NCI-H2107 (cell line): ENCODE measurements at regions not wholly inside any gene's neighbourhood (a gene's known extent, or its start where the extent isn't known, plus 50 kb on each side); places are given as distances from the start of the nearest gene placed in this dataset.

Source experiments
- DNase-seq: peaks from one replicate; lab custom pipeline; 2025; lab: John Stamatoyannopoulos, UW

DNA sequence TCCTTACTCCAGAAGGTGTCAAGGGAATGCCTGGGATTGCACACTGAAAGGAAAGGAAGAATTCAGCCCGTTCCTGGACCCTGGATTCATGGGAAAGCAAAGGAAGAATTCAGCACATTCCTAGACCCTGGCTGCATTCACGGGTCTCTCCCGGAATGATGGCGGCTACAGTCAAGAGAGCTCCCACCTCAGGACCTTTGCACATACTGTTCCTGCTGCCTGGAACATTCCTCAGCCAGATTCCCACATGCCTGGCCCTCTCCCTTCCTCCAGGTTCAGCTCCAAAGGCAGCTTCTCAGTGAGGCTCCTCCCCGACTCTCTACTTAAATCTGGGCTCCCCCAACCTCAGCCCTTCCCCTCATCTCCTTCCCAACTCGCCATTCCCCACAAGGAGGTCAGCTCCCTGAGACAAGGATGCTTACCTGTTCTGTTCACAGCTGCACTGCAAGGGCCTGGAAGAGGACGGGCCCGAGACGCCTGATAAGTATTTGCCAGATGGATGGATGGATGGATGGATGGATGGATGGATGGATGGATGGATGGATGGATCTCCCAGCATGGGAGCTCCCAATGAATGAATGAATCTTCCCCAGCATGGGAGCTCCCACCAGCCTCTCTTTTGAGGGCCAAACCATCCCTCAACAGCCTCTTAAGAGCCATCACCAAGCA is 77.4 kb downstream of the NCOR2 start:
- DNase-seq = no peak

DNA sequence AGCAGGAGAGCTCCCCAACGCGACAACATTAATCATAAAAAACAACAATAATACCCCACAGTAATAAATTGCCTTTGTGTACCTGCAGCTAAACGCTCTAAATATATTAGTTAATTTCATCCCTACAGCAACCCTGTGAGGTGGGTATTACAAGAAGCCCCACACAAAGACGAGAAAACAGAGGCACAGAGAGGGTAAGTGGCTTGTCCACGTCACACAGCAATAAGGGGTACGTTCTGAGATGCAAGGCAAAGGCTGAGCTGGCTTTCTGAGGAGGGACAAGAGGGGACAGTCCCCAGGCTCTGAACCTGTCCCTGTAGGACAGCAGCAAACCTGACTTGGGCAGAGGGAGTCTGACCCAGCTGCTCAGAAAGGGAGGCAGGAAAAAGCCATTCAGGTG is 78.2 kb downstream of the NCOR2 start:
- no peak for DNase-seq

DNA sequence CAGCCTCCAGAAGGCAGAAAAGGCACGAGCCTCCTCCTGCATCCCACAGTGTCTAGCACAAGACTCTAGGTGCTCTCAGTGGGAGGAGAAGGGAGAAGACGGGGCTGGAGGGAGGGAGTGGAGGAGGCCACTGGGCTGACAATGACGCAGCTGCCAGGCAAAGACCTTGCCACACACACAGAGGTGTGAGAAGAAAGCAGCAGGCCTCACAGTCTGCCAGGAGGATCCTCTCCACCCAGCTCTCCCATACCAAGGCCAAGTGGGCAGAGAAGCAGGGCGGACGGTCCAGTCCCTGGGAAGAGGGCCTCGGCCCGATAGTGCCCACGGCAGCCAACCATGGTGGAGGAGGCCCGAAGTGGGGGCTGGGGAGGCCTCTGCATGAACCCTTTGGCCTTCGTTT is 78.9 kb downstream of the NCOR2 start:
- no peak for DNase-seq

DNA sequence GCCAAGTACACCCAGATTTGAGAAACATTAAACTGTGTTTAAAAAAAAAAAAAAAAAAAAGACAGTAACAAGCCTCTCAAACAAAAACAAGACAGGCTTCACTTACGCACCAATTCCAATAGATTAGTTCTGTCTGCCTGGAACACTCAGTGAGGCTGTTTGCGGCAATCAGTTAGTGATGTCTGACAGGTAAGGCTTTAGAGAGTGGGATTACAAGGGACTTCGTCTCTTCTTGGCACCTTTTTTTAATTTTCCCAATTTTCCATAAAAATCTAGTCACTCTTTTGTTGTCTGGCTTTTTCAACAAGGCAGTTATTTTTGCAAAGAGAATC is 79.6 kb downstream of the NCOR2 start:
- DNase-seq = no peak

DNA sequence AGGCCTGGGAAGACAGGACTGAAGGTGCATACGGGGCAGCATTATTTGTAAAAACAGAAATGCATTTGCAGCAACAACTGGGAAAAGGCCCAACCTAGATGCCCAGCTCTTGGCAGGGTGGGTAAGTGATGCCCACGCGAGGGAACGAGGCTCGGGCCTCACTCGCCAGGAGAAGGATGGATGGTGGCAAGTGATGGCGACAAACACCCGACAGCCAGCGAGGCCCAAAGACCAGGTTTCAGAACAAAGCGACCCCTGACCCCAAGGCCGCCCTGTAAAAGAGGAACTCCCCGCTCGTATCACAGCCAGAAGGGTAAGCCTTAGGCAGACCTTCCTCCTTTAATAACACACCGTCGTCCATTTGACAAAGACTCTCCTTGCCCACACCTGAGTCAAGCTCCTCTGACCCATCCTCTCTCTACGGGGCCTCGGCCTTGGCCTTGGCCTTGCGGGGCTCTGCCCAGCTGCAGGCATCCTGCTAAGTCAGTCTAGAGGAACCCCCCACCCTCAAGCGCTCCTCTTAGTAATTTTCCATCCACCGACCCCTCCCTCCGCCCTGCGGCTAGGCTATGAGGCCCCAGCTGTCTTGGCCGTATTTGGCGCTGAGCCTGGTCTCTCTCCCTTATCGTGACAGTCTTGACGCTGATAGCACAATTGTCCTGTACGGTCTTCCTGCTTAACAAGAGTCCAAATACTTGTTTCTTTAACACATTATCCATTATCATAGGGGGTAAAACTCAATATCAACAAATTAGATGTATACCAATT is 80.2 kb downstream of the NCOR2 start:
- DNase-seq = no peak

DNA sequence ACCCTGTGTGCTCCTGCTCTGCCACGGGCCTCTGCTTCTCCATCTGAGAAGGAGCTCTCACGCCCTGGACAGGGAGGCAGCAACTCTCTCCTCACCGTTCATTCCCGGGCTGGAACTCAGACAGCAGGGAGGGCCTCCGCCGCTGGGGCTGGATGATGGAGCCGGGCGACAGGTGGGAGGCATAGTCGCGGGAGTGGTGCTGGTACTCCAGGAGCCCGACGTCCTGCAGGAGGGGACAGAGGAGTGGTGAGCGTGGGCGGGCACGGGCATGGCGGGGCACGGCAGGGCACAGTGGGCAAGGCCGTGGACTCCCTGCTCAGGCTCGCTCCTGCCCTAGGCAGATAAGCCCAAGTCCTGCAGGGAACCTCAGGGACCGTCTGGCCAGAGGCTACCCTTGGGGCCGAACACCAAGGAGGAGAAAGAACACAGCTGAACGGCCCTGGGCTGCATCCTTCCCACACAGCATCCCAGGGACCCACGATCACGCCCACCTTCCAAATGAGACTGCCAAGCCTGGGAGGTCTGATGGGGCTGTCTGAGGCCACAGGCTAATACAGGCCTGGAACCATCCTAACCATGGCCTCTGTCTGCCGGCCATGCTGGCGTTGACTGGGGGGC is 81.0 kb downstream of the NCOR2 start:
- no peak for DNase-seq

DNA sequence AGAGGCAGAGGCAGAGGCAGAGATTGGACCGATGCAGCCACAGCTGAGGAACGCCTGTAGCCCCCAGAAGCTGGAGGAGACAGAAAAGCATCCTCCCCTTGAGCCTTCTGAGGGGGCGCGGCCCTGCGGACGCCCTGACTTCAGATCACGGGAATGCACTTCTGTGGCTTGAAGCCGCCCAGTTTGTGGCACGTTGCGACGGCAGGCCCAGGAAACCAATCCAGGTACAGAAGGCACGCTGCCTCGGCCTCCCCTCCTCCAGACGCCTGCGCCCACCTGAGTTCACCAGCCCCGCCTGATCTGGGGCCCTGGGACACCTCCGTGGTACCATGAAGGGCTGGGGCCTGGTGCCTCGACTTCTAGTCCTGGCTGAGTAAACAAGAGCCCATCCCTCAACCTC is 82.0 kb downstream of the NCOR2 start:
- DNase-seq = no peak

DNA sequence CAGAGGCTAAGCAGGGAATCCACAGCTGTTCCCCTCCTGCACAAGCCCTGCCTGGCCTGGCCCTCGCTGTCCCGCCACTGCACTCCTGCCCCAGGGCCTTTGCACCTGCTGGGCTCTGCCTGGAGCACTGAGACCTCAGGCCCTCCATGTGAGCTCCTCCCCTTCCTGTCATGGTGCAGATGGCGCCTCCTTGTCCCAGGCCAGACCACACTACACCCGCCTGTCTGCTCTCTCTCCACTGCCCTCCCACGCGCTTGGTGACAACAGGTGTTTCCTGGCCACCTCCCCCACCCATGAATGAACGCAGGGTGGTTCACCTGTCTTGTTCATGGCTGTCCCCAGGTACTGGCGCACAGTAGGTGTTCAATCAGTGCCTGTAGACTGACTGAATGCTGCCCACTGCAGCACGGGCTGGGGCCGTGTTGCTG is 82.9 kb downstream of the NCOR2 start:
- no peak for DNase-seq

DNA sequence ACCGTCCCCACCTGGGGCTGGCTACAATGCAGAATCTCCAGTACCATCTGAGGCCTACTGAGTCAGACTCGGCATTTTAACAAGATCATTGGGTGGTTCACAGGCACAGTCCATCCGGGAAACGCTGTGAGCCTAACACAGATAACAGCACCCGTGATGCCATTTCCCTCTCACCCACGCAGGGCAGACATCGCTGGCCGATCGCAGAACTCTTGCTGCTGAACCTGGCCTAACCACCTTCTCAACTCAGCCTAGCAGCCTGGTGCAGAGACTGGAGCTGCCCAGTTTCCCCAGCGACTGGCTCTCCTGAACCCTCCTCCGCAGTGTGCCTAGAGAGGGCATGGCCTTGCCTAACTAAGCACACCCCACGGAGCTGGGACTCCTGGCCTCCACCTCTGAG is 83.3 kb downstream of the NCOR2 start:
- DNase-seq = no peak

DNA sequence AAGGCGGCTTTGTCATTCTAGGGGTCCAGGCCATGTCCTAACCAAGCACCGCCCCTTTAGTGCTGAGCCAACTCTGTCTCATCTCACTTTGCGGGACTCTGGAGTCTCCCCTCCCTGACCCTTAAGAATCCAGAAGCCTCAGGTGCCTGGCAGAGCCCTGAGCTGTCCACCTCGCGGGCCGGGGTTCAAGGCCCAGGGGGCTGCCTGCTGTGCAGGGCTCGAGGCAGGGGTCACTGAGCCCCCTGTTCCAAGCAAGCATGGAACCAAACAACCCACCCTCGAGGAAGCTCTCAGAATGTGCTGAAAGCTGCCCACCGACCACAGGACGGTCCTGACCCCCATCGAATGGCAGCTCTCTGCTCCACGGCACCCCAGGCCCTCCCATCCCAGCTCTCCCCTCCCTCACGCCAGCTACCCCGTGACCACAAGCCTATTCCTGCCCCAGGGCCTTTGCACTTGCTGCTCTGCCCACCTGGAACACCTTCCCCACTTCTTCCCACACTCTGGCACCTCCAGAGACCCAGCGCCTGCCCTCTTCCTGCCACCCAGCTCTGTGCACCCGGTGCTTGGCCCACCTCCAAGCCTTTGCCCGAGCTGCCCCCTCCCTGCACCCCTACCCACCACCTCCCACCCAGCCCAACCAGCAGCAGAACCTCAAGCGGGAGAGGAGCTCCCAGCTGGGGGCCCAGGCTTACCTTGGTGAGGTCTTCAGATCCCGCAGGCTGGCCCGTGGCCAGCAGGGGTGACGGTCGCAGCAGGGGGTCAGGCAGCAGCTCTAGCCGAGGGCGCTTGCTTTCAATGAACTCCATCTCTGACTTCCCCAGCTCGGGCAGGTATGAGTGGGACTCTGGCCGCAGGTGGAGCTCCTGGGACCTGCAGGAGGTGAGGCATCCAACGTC is 84.3 kb downstream of the NCOR2 start:
- DNase-seq = no peak

DNA sequence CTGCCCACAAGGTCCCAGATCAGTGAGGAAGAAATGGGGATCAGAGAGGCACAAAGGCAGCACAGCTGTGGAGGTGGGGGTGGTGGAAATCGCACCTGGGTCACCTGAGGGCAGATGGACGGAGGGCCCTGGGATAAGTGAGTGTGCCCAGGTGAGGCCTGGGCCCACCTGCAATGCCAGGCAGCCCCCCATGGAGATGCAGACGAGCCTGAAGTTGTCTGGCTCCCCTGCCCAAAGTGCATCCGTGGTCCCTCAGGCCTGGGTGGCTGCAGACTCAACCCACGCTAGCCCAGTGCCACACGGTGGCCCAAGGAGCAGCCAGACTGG is 84.9 kb downstream of the NCOR2 start:
- DNase-seq = no peak

DNA sequence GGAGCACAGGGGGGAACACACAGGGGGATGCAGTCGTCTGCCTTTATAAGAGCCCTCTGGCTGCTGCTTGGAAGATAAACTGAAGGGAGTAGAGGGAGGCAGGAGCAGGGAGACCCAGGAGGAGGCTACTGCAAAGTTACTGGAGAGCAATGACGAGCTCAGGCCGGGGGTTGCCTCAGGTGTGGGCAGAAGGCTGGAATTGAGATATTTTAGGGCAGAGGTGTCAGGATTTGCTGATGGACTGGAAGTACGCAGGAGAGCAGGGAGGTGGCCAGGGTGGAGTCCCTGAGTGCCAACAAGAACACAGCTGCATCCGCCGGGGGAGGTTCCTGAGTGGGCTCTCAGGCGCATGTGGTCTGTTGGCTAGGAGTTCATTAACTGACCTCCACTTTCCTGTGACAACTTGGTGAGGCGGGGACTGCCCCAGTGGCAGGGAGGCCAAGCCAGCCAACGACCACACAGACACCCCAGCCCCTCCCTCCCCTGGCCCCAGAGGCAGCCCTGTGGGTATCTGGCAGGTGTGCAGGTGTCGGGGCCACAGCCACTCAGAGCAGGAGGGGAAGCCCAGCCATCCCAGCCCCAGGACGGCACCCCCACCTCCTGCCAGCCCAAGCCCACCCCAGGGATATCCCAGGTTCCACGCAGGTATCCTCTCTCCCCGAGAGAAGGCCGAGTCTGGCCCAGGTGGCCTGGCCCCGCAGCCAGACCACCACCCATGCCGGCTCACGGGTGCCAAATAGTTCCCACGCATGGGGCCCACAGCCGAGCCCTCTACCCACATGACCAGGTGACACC is 85.4 kb downstream of the NCOR2 start:
- no peak for DNase-seq

DNA sequence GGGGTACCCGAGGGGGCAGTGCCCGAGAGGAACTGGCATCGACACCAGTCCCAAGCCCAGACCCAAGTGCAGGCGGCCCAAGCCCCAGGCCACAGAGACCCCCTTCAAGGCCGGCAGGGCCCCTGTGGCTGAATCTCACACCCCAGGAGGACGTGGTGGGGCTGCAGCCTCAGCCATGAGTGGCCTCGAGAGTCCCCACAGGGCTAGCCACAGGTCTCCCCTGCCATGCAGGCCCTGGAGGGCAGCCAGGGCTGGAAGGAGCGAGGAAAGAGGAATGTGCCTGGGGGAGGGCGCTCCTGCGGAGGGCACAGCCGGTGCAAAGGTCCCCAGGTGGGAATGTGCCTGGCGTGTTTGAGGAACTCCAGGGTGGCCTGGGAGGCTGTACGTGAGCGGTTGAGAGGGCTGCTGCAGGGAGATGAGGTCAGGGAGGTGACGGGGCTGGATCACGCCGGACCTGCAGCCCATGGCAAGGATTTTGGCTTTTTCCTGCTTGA is 86.1 kb downstream of the NCOR2 start:
- no peak for DNase-seq

DNA sequence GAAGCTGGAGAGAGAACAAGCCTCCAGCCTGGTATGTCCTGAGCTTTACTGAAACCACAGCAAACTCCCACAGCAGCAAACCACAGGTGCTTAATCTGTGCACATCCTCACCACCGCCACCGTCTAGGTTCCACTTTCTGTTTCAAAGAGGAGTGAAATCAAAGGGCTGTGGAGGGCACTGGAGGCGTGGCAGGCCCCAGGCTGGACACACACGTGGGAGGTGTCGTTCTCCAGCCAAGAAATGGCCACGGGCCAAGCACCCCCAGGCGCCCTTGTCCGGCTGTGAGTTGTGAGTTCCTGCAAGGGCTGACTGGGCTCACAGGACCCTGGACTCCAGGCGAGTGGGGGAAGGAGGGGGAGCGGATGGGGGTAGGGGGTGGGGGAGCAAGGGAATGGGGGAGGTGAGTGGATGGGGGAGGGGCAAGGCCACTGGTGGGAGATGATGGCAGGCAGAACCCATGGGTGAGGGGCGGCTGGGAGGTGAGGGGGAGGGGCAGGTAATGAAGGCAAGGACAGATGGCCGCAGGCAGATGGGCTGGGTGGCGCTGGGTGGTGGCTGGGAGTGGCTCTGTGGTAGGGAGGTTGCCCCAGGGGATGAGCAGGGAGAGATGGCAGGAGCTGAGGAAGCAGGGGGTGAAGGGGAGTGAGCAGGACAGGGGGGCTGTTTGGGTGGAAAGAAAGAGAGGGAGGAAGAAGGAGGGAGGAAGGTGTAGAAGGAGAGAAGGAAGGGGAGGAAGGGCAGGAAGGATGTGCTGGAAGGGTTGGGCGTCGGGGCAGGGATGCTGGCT is 86.7 kb downstream of the NCOR2 start:
- no peak for DNase-seq

DNA sequence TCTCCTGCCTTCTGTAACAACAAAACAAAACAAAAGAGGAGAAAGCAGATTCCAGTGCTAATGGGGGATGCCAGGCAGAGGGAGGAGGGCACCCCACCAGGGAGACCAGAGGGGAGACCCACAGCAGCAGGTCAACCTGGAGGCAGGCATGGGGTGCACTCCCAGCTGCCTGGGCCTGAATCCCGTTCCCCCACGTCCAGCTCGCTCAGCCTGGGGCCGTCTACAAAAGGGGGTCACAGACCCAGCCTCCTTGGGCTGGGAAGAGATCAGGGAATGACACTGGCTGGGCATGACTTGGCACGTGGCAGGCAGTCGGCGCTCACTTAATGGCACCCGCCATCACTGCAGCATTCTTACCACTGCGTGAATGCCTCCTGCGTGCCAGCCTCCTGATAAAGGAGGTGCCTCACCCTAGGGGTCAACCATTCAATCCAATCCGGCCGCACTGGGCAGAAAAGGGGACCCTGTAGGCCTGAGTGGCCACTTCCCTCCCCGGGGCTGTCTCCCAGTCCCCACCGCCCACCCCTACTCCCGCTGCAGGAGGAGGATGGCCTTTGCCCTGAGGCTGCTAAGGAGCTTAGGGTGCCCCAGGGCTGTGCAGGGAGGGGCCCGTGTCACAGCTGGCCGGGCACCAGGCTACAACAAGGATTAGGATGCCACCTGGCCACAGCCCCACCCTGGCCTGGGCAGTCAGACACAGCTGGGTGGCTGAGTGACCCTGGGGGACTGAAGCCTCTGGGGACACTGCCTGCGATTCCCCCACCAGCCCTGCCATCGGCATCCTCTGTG is 87.5 kb downstream of the NCOR2 start:
- DNase-seq = no peak

DNA sequence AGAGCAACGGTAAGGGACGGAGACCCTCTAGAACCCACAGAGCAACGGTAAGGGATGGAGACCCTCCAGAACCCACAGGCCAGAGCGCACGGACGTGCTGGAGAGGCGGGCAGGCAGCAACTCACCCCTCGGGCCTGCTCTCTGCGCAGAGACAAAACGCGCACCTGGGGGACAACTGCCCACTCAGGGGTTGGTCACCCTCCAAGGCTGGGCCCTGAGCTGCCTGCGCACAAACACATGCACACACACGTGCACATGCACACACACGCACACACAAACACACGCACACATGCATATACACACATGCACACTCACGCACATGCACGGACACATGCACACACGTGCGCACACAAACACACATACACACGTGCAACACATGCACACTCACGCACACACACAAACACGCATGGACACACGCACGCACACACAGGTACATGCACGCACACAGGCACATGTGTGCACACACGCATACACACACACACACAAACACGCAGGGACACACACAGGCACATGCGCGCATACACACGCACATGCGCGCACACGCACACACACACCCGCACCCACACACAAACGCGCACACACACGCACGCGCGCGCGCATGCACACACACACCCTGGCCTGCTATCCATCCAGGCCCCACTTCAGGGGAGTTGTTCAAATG is 88.3 kb downstream of the NCOR2 start:
- no peak for DNase-seq

DNA sequence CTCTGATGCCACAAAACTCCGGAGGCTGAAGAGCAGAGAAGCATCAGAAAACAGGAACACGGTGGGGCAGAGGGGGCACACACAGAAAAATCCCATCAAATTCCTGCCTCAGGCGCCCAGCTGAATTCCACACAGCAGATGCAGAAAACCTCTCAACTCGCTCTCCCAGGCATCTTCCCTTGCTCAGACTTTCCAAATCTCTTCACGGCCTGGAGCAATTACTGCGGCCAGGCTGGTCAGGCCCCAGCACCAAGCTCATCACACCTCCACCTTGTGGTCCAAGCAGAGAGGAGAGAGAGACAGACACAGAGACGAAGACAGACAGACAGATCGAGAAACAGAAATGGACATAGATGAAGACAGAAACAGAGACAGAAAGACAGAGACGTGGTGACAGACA is 89.0 kb downstream of the NCOR2 start:
- no peak for DNase-seq

DNA sequence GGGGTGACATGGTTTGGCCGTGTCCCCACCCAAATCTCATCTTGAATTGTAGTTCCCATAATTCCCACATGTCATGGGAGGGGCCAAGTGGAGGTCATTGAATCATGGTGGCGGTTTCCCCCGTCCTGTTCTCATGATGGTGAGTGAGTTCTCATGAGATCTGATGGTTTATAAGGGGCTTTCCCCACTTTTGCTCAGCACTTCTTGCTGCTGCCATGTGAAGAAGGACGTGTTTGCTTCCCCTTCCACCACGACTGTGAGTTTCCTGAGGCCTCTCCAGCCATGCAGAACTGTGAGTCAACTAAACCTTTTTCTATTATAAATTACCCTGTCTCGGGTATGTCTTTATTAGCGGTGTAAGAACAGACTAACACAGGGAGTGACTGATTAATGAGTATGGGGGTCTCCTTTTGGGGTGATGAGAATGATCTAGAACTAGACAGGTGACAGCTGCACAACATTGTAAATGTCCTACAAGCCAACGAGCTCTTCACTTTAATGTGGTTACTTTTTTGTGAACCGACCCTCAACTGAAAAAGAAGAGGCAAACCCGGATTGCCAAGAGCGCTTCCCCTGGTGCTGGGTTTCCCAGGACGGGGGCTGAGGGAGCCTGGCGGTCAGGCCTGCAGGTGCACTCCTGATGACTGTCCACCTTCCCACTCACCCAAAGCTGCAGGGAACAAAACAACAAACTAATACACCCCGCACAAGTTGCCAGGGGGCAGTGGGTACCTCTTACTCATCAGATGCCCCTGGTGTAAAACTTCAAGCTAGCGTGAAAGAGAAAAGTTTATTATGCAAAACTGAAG is 90.1 kb downstream of the NCOR2 start:
- no peak for DNase-seq

DNA sequence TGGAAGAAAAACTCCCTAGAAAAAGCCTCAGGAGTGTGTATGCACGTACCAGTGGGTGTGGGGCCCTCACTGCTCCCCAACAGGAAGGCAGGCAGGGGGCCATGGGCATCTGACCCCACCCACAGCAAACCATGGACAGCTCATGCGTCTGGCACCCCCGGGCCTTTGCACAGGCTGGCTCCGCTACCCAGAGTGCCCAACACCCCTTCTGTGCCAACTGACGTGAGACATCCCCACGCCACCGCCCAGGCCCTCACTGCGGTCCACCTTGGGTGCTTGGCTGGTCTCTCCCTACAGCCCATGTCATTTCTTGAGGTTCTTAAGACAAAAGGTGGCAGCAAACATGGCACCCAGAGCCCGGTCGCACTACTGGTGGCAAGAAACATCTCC is 91.4 kb downstream of the NCOR2 start:
- no peak for DNase-seq
